SU-DHL-6 (cell line): ENCODE measurements at regions not wholly inside any gene's neighbourhood (a gene's known extent, or its start where the extent isn't known, plus 50 kb on each side); places are given as distances from the start of the nearest gene placed in this dataset.

ENCODE experiments used
- H2AFZ ChIP-seq: fragments of 200-600 bp; sonication (generic); 2 replicates; pipeline ENCODE4 v1.6.1; 2014; ENCODE audit warnings: low read depth, mild to moderate bottlenecking, moderate library complexity, mixed read lengths, antibody characterized with exemption, low read length; ENCODE audit not compliant: severe bottlenecking
- H3F3A ChIP-seq: fragments of 200-600 bp; shearing (Covaris generic); 2 replicates; pipeline ENCODE4 v1.6.0; 2016; ENCODE audit warnings: antibody characterized with exemption, mild to moderate bottlenecking; ENCODE audit not compliant: insufficient read depth
- H3K27ac ChIP-seq: fragments of 200-600 bp; sonication (generic); 2 replicates; pipeline ENCODE4 v1.5.1; 2016; ENCODE audit warnings: low read depth, mild to moderate bottlenecking, low read length, moderate library complexity, mixed read lengths
- H3K27me3 ChIP-seq: fragments of 200-600 bp; sonication (generic), shearing (Covaris generic); 2 replicates; pipeline ENCODE4 v1.6.0; 2014; ENCODE audit warnings: mild to moderate bottlenecking, low read length
- H3K36me3 ChIP-seq: fragments of 200-600 bp; sonication (generic); 2 replicates; pipeline ENCODE4 v1.6.1; 2014; ENCODE audit warnings: mild to moderate bottlenecking, low read length, mixed read lengths
- H3K4me2 ChIP-seq: fragments of 300-600, 200-600 bp; shearing (Covaris generic), sonication (generic); 2 replicates; pipeline ENCODE4 v1.6.0; 2014; ENCODE audit warnings: low read length, low read depth, mild to moderate bottlenecking; ENCODE audit not compliant: poor library complexity, severe bottlenecking
- H3K4me3 ChIP-seq: fragments of 200-600 bp; sonication (generic); 2 replicates; pipeline ENCODE4 v1.5.1; 2014; ENCODE audit warnings: antibody characterized with exemption, low read length, mild to moderate bottlenecking, mixed read lengths; ENCODE audit not compliant: insufficient read depth, poor library complexity, severe bottlenecking
- H3K79me2 ChIP-seq: fragments of 200-600 bp; sonication (generic); 2 replicates; pipeline ENCODE4 v1.6.1; 2014; ENCODE audit warnings: mild to moderate bottlenecking, low read length, moderate library complexity; ENCODE audit not compliant: insufficient read depth
- H3K9ac ChIP-seq: fragments of 200-600 bp; sonication (generic); 2 replicates; pipeline ENCODE4 v1.7.0; 2014; ENCODE audit warnings: mild to moderate bottlenecking, low read length
- H3K9me2 ChIP-seq: fragments of 200-600 bp; sonication (generic); replicated peaks from 2 replicates; pipeline ENCODE4 v1.6.1; 2014; ENCODE audit warnings: low read length; ENCODE audit not compliant: insufficient read depth
- H3K9me3 ChIP-seq: fragments of 200-600 bp; sonication (generic); 2 replicates; pipeline ENCODE4 v1.6.1; 2014; ENCODE audit warnings: low read length, mixed read lengths; ENCODE audit not compliant: insufficient read depth
- H4K20me1 ChIP-seq: fragments of 200-600 bp; sonication (generic); 2 replicates; pipeline ENCODE4 v1.6.1; 2014; ENCODE audit warnings: low read depth, mild to moderate bottlenecking, antibody characterized with exemption, low read length, moderate library complexity, mixed read lengths
- CTCF ChIP-seq: fragments of 200-600 bp; sonication (generic); IDR thresholded peaks from one replicate; pipeline ENCODE4 v1.5.1; 2017; ENCODE audit warnings: antibody characterized with exemption, mild to moderate bottlenecking, low read length, moderate library complexity; ENCODE audit not compliant: insufficient read depth, poor library complexity, severe bottlenecking
- EZH2phosphoT487 ChIP-seq: fragments of 200-600 bp; sonication (generic), shearing (Covaris generic); conservative IDR thresholded peaks from 2 replicates; pipeline ENCODE4 v1.6.1; 2018; ENCODE audit warnings: mild to moderate bottlenecking, antibody characterized with exemption, low read length, moderate library complexity, mixed read lengths

GRCh38 chr12:116381744-116382685, 104.5 kb upstream of the MED13L start:
- TF ChIP-seq EZH2phosphoT487 (no peak), CTCF (no peak)
- Histone ChIP-seq H3K9ac (no peak overlapping the region), H3K27me3 (no peaks in the 10 kb centered on the region), H3K4me2 (no peak overlapping the region), H2AFZ (no peak overlapping the region), H4K20me1 (no peaks in the 10 kb centered on the region), H3K27ac (no peak overlapping the region), H3K4me3 (no peak overlapping the region), H3K9me3 (no peaks in the 10 kb centered on the region), H3K79me2 (no peaks in the 10 kb centered on the region), H3K9me2 (no peaks in the 10 kb centered on the region), H3F3A (no peaks in the 10 kb centered on the region), H3K36me3 (no peaks in the 10 kb centered on the region)

- H3K4me2 ChIP-seq = no peak overlapping the region
- H3K79me2 ChIP-seq = no peaks in the 10 kb centered on the region
- H3F3A ChIP-seq = no peaks in the 10 kb centered on the region
- no peaks in the 10 kb centered on the region for H3K27me3 ChIP-seq
- no peaks in the 10 kb centered on the region for H3K9me3 ChIP-seq
- H3K27ac ChIP-seq = no peak overlapping the region
- H3K9me2 ChIP-seq = no peaks in the 10 kb centered on the region
- no peak overlapping the region for H3K4me3 ChIP-seq
- H4K20me1 ChIP-seq = no peaks in the 10 kb centered on the region
- no peak overlapping the region for H3K9ac ChIP-seq
- TF ChIP-seq EZH2phosphoT487 = no peak
- no peak overlapping the region for H2AFZ ChIP-seq
- no peaks in the 10 kb centered on the region for H3K36me3 ChIP-seq
Measured at GRCh38 chr12:116382686-116383530, 105.4 kb upstream of the MED13L start.

GRCh38 chr12:116384175-116384574, 106.7 kb upstream of the MED13L start:
- Histone ChIP-seq H3K9me3 (no peaks in the 10 kb centered on the region), H2AFZ (no peak overlapping the region), H3K27ac (no peak overlapping the region), H4K20me1 (no peaks in the 10 kb centered on the region), H3K27me3 (no peaks in the 10 kb centered on the region), H3K4me2 (no peak overlapping the region), H3K36me3 (no peaks in the 10 kb centered on the region), H3K9me2 (no peaks in the 10 kb centered on the region), H3K4me3 (no peak overlapping the region), H3K9ac (no peak overlapping the region), H3K79me2 (no peaks in the 10 kb centered on the region), H3F3A (no peaks in the 10 kb centered on the region)
- TF ChIP-seq EZH2phosphoT487 (no peak), CTCF (no peak)
